Spleen (tissue), 11 donors: ENCODE measurements at regions not wholly inside any gene's neighbourhood (a gene's known extent, or its start where the extent isn't known, plus 50 kb on each side); places are given as distances from the start of the nearest gene placed in this dataset.

ENCODE experiments used
- DNase-seq: peaks from one replicate; pipeline ENCODE4 v3.0.0-alpha.2; 2020
- H3K27ac ChIP-seq, 8 donors: fragments of 200-600 bp; sonication (generic) in 7 of 8; 1 replicate in 4 of 8; 2 replicates in 4 of 8; pipeline versions ENCODE4 v1.5.0 to v1.8.0; 2016 to 2021; ENCODE audit warnings: inconsistent platforms in 4 of 8, mild to moderate bottlenecking in 4 of 8, moderate library complexity in 1 of 8
- H3K27me3 ChIP-seq, 7 donors: fragments of 200-600 bp; sonication (generic) in 6 of 7; replicated peaks in 1 of 7; 1 replicate in 4 of 7; 2 replicates in 3 of 7; pipeline versions ENCODE4 v1.5.0 to v1.8.0; 2016 to 2021; ENCODE audit warnings: inconsistent platforms in 3 of 7, mild to moderate bottlenecking in 1 of 7
- H3K36me3 ChIP-seq, 6 donors: fragments of 200-600 bp; sonication (generic) in 5 of 6; 1 replicate in 4 of 6; 2 replicates in 2 of 6; pipeline versions ENCODE4 v1.5.0 to v1.8.0; 2016 to 2021; ENCODE audit warnings: inconsistent platforms in 2 of 6
- H3K4me1 ChIP-seq, 6 donors: fragments of 200-600 bp; sonication (generic) in 5 of 6; 1 replicate in 3 of 6; 2 replicates in 3 of 6; pipeline versions ENCODE4 v1.5.0 to v1.8.0; 2016 to 2021; ENCODE audit warnings: inconsistent platforms in 3 of 6
- H3K4me3 ChIP-seq, 8 donors: fragments of 200-600 bp; sonication (generic) in 7 of 8; 1 replicate in 4 of 8; 2 replicates in 4 of 8; pipeline versions ENCODE4 v1.5.0 to v1.8.0; 2016 to 2021; ENCODE audit warnings: inconsistent platforms in 4 of 8, mild to moderate bottlenecking in 4 of 8, moderate library complexity in 2 of 8
- H3K9me3 ChIP-seq, 8 donors: fragments of 200-600 bp; sonication (generic) in 7 of 8; 1 replicate in 4 of 8; 2 replicates in 4 of 8; pipeline versions ENCODE4 v1.5.0 to v1.8.0; 2016 to 2021; ENCODE audit warnings: inconsistent platforms in 4 of 8
- CTCF ChIP-seq, 11 experiments: fragments of 200-600 bp in 7 of 11; fragments of 450-650 bp in 4 of 11; sonication (generic) in 4 of 11; IDR thresholded peaks in 8 of 11; conservative IDR thresholded peaks in 3 of 11; 1 replicate in 7 of 11; 2 replicates in 4 of 11; pipeline versions ENCODE4 v1.4.0 to v1.8.0; 2016 to 2021; ENCODE audit warnings: antibody characterized with exemption in 11 of 11, inconsistent platforms in 4 of 11, mild to moderate bottlenecking in 1 of 11
- POLR2A ChIP-seq, 3 donors: fragments of 450-650 bp; IDR thresholded peaks; one replicate each; pipeline ENCODE4 v1.5.1; 2017; ENCODE audit warnings: antibody characterized with exemption in 3 of 3, mild to moderate bottlenecking in 1 of 3
- POLR2AphosphoS5 ChIP-seq, 3 donors: sonication (generic); formaldehyde crosslinking; IDR thresholded peaks; one replicate each; pipeline ENCODE4 v1.5.1; 2017; ENCODE audit warnings: antibody characterized with exemption in 3 of 3
- WGBS, 5 donors: extraction: QIAGEN DNeasy Blood & Tissue Kit in 3 of 5; methylation state at CpG; one replicate each; pipeline versions ENCODE4 v1.1.5 to v1.1.7; 2013 to 2018; 5-methylcytosine and 5-hydroxymethylcytosine counted together
- intact Hi-C: fragments of 100-400 bp; cut with DNase I; formaldehyde crosslinking; loops from one replicate; pipeline ENCODE4 v1.15.0; 2023; ENCODE audit warnings: low total_unique reads
- donor health status: healthy with polysubstance abuse.
- donor health status: DM: no; HTN: no; CAD: no; lungs with moderate emphysema.
- donor health status: DM: no; HTN: no; CAD: no.
- donor health status: Bipolar disorder and iron deficiency.
- donor health status: healthy.
- donor health status: DM: no; HTN: no; CAD: no.
- donor health status: DM: yes; HTN: yes; CAD: no.

DNA sequence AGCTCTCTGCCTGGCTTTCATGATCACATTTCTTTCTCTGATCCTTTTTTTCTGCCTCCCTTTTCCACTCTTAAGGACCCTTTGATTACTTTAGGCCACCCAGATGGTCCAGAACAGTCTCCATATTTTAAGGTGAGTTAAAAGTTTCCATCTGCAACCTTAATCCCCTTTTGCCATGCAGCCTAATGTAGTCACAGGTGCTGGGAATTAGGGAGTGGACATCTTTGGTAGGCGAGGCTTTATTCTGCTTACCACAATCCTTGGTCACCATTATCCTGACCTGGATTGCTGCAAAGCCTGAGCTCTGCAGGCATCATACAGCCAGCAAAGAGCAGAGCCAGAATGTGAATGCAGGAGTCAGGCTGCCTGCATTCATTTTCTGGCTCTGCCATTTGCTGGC lies 95.9 kb downstream of the XCL2 start:
- intact Hi-C loops, result no loop called here
- peaks cover 0 to 11% (median 9%) of the 10 kb centered on the region in 8 donors for H3K9me3 ChIP-seq
- no peak overlapping the region for H3K4me3 ChIP-seq
- DNase-seq, result no peak
- H3K4me1 ChIP-seq, result peaks cover 0 to 22% (median 0%) of the 10 kb centered on the region in 6 donors
- no peaks in the 10 kb centered on the region for H3K27me3 ChIP-seq
- H3K27ac ChIP-seq, result no peak overlapping the region
- WGBS, 5 donors, result 41 to 95% (median 81%) methylated on average over 1 of the region's 1 CpG
- no peaks in the 10 kb centered on the region for H3K36me3 ChIP-seq
- TF ChIP-seq POLR2AphosphoS5 (IDR thresholded peaks at IDR 0.05) (no peak), CTCF (IDR thresholded peaks at IDR 0.05 in 8 of 11, conservative IDR thresholded peaks at IDR 0.05 in 3 of 11) (no peak), POLR2A (IDR thresholded peaks at IDR 0.05) (no peak)

DNA sequence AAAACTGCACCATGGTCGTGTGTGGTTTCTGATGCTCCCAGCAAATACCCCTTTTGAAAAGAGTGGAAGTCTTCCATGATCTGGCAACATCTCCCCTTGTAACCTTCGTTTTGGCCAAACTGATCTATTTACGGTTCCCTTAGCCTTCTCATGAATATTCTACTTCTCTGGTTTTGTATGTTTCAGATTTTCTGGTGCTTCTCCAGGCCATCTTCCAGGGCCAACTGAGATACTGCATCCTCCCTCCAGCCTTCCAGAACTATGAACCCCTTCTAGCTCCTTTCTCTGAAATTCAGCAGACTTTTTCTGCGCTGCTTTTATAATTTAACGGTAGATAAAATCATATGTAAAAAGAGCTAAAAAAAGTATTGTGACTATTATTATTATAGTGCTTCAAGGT lies 97.7 kb downstream of the XCL2 start:
- Histone ChIP-seq H3K4me3 (no peak overlapping the region), H3K9me3 (no peaks in the 10 kb centered on the region), H3K27me3 (no peaks in the 10 kb centered on the region), H3K36me3 (no peaks in the 10 kb centered on the region), H3K27ac (no peak overlapping the region), H3K4me1 (peaks cover 0 to 22% (median 0%) of the 10 kb centered on the region in 6 donors)
- intact Hi-C loops, result no loop called here
- no peak for DNase-seq
- WGBS, 5 donors, result 84 to 93% (median 88%) methylated on average over 5 of the region's 5 CpGs
- TF ChIP-seq POLR2A (IDR thresholded peaks at IDR 0.05) (no peak), CTCF (IDR thresholded peaks at IDR 0.05 in 8 of 11, conservative IDR thresholded peaks at IDR 0.05 in 3 of 11) (no peak), POLR2AphosphoS5 (IDR thresholded peaks at IDR 0.05) (no peak)

GRCh38 chr1:168443899-168444298 lies 99.9 kb downstream of the XCL2 start:
- H3K36me3 ChIP-seq, result no peaks in the 10 kb centered on the region
- TF ChIP-seq POLR2A (IDR thresholded peaks at IDR 0.05) (no peak), POLR2AphosphoS5 (IDR thresholded peaks at IDR 0.05) (no peak), CTCF (IDR thresholded peaks at IDR 0.05 in 8 of 11, conservative IDR thresholded peaks at IDR 0.05 in 3 of 11) (no peak)
- intact Hi-C loops, result loop anchor here (5.0 kb wide), 1 partner anchor 128 kb away; no protein-coding TSS in a partner anchor
- DNase-seq, result no peak
- H3K9me3 ChIP-seq, result no peaks in the 10 kb centered on the region
- WGBS, 5 donors, result 63 to 87% (median 70%) methylated on average over 5 of the region's 5 CpGs
- no peak overlapping the region for H3K4me3 ChIP-seq
- H3K27ac ChIP-seq, result peak overlapping the region in 6 of 8 donors; percentile 15 to 74 (median 51)
- no peaks in the 10 kb centered on the region for H3K27me3 ChIP-seq
- peaks cover 0 to 39% (median 12%) of the 10 kb centered on the region in 6 donors for H3K4me1 ChIP-seq

GRCh38 chr1:168443356-168443755 lies 100.4 kb downstream of the XCL2 start:
- 86 to 93% (median 88%) methylated on average over 3 of the region's 3 CpGs for WGBS, 5 donors
- DNase-seq, result no peak
- no peak for TF ChIP-seq CTCF (IDR thresholded peaks at IDR 0.05 in 8 of 11, conservative IDR thresholded peaks at IDR 0.05 in 3 of 11)
- no peak for TF ChIP-seq POLR2AphosphoS5 (IDR thresholded peaks at IDR 0.05)
- no peak for TF ChIP-seq POLR2A (IDR thresholded peaks at IDR 0.05)
- peak overlapping the region in 5 of 8 donors; percentile 15 to 74 (median 54) for H3K27ac ChIP-seq
- intact Hi-C loops, result loop anchor here (5.0 kb wide), 1 partner anchor 129 kb away; no protein-coding TSS in a partner anchor
- no peaks in the 10 kb centered on the region for H3K27me3 ChIP-seq
- H3K4me3 ChIP-seq, result no peak overlapping the region
- no peaks in the 10 kb centered on the region for H3K36me3 ChIP-seq
- H3K9me3 ChIP-seq, result no peaks in the 10 kb centered on the region
- peaks cover 0 to 42% (median 13%) of the 10 kb centered on the region in 6 donors for H3K4me1 ChIP-seq
